HFF-Myc (cell line): ENCODE measurements at regions not wholly inside any gene's neighbourhood (a gene's known extent, or its start where the extent isn't known, plus 50 kb on each side); places are given as distances from the start of the nearest gene placed in this dataset.
A peak's percentile ranks its signal among the peaks of the same experiment; 100 is the strongest.

Source experiments
- DNase-seq: peaks from one replicate; pipeline ENCODE4 v3.0.0-alpha.2; 2011; ENCODE audit warnings: low read depth; ENCODE audit errors: extremely low read depth
- H3K4me3 ChIP-seq: replicated peaks from 2 replicates; pipeline ENCODE4 v1.5.1; 2011; ENCODE audit warnings: low read depth, mild to moderate bottlenecking, control low read depth, low read length
- CTCF ChIP-seq: IDR thresholded peaks from 2 replicates; pipeline ENCODE4 v1.5.1; 2012; ENCODE audit warnings: mild to moderate bottlenecking, low read depth, low read length, control low read depth; ENCODE audit errors: missing control alignments

GRCh38 chr5:93831449-93831848 is 90.0 kb upstream of the POU5F2 start:
- no peak for TF ChIP-seq CTCF
- peak; percentile 39 for DNase-seq
- no peak overlapping the region for H3K4me3 ChIP-seq

- no peak for DNase-seq
- no peak for TF ChIP-seq CTCF
- H3K4me3 ChIP-seq, result no peak overlapping the region
These were observed 89.5 kb upstream of the POU5F2 start for GRCh38 chr5:93830893-93831292.

GRCh38 chr5:93829346-93829745 is 87.9 kb upstream of the POU5F2 start:
- H3K4me3 ChIP-seq, result no peak overlapping the region
- DNase-seq, result no peak
- TF ChIP-seq CTCF, result no peak

GRCh38 chr5:93821891-93822415 is 80.6 kb upstream of the POU5F2 start:
- no peak for DNase-seq
- no peak for TF ChIP-seq CTCF
- H3K4me3 ChIP-seq, result no peak overlapping the region

- H3K4me3 ChIP-seq, result no peak overlapping the region
- no peak for DNase-seq
- no peak for TF ChIP-seq CTCF
These were observed 78.3 kb upstream of the POU5F2 start for GRCh38 chr5:93819668-93820067.

- DNase-seq, result no peak
- no peak for TF ChIP-seq CTCF
- no peak overlapping the region for H3K4me3 ChIP-seq
These were observed 69.4 kb upstream of the POU5F2 start for GRCh38 chr5:93810780-93811179.

GRCh38 chr5:93809430-93809829 is 68.0 kb upstream of the POU5F2 start:
- no peak overlapping the region for H3K4me3 ChIP-seq
- no peak for TF ChIP-seq CTCF
- DNase-seq, result no peak
